Glomerular visceral epithelial cell (primary cell): ENCODE measurements at regions not wholly inside any gene's neighbourhood (a gene's known extent, or its start where the extent isn't known, plus 50 kb on each side); places are given as distances from the start of the nearest gene placed in this dataset.

Experiments used
- DNase-seq: peaks from one replicate; pipeline ENCODE4 v3.0.0-alpha.2; 2016; ENCODE audit errors: extremely low spot score

GRCh38 chr11:104830508-104830907, 67.8 kb downstream of the CASP12 start:
- no peak for DNase-seq

GRCh38 chr11:104830080-104830479, 68.2 kb downstream of the CASP12 start:
- peak; percentile 0 for DNase-seq

GRCh38 chr11:104826772-104827171, 71.5 kb downstream of the CASP12 start:
- DNase-seq: no peak

- no peak for DNase-seq
Observed at GRCh38 chr11:104823657-104824056, 74.6 kb downstream of the CASP12 start.

- no peak for DNase-seq
Observed at GRCh38 chr11:104820431-104820830, 77.8 kb downstream of the CASP12 start.

GRCh38 chr11:104819603-104820002, 78.7 kb downstream of the CASP12 start:
- no peak for DNase-seq

- no peak for DNase-seq
Observed at GRCh38 chr11:104819107-104819506, 79.2 kb downstream of the CASP12 start.

- no peak for DNase-seq
Observed at GRCh38 chr11:104817973-104818372, 80.3 kb downstream of the CASP12 start.

GRCh38 chr11:104813532-104813931, 84.7 kb downstream of the CASP12 start:
- no peak for DNase-seq

GRCh38 chr11:104812103-104812788, 86.0 kb downstream of the CASP12 start:
- DNase-seq: no peak

GRCh38 chr11:104803776-104804175, 94.5 kb downstream of the CASP12 start:
- DNase-seq: no peak

- DNase-seq: no peak
Observed at GRCh38 chr11:104799251-104799650, 99.0 kb downstream of the CASP12 start.

GRCh38 chr11:104798789-104799188, 99.5 kb downstream of the CASP12 start:
- no peak for DNase-seq

- DNase-seq: no peak
Observed at GRCh38 chr11:104796301-104796700, 102.0 kb downstream of the CASP12 start.

GRCh38 chr11:104795501-104796213, 102.6 kb downstream of the CASP12 start:
- no peak for DNase-seq

- no peak for DNase-seq
Observed at GRCh38 chr11:104792861-104793260, 105.4 kb downstream of the CASP12 start.

- no peak for DNase-seq
Observed at GRCh38 chr11:104791896-104792295, 106.4 kb downstream of the CASP12 start.

- DNase-seq: no peak
Observed at GRCh38 chr11:104784684-104785460, 113.4 kb downstream of the CASP12 start.

- DNase-seq: no peak
Observed at GRCh38 chr11:104783241-104783640, 115.0 kb downstream of the CASP12 start.

GRCh38 chr11:104782377-104782754, 115.9 kb downstream of the CASP12 start:
- no peak for DNase-seq

GRCh38 chr11:104781719-104782376, 116.4 kb downstream of the CASP12 start:
- no peak for DNase-seq

- DNase-seq: no peak
Observed at GRCh38 chr11:104781037-104781436, 117.2 kb downstream of the CASP12 start.
